HG02678 (cell line): ENCODE measurements at regions not wholly inside any gene's neighbourhood (a gene's known extent, or its start where the extent isn't known, plus 50 kb on each side); places are given as distances from the start of the nearest gene placed in this dataset.

Source experiments
- ATAC-seq: cut with Tn5 transposase; IDR thresholded peaks from one replicate; pipeline ENCODE4 v1.9.1; 2021; ENCODE audit warnings: mild to moderate bottlenecking, moderate library complexity; ENCODE audit not compliant: unreplicated experiment

GRCh38 chr1:219676012-219676765 lies 63.3 kb upstream of the ZC3H11B start:
- ATAC-seq = no peak

DNA sequence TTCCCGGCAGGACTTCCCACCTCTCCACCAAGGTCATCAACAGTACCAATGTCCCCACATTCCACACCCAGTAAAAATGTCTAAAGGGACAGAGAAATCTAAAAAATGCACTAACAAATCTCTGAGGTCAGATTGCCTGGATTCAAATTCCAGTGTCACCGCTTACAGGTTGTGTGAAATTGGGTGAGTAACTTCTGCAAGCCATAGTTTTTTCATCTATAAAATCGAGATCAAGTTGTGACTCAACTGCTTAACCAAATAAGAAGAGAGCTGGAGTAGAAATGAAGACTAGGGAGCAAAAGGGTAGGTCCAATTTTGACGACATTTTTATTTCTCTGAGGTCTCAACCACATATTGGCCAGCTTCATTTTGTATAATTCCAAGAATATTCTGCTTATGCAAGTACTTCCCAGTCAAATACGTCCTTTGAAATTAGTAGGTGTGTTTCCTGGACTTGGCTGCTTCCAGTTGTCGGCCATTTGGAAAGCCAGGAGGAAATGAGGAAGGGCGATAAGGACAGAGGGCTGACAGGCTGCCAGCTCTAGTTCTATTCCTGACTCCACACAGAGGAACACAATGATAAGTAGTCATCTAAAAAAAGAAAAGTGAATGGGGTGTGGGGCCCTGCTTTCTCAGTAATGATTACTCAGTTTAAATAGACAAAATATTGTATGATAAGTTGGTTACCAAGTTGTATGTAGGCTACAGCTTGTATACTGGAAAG lies 57.7 kb upstream of the ZC3H11B start:
- ATAC-seq = no peak

- ATAC-seq = no peak
Measured at GRCh38 chr1:219669556-219669955, 56.7 kb upstream of the ZC3H11B start.

- no peak for ATAC-seq
Measured at GRCh38 chr1:219669042-219669441, 56.1 kb upstream of the ZC3H11B start.

DNA sequence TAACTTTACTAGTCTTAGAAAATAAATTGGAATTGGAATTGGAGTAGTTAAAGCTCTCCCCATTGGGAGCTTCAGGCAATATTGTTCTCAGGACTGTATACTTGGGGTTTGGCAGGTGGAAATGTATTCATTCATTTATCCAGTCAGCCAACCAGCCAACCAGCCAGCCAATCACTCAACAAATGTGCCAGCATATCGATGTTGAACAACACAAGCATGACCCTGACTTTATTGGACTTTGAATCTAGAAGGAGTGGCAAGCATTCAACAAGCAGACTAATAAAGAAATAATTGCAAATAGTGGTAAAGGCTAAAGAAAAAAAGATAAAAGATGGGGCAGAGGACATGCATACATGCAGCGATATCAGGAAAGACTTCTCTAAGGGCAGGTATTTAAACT lies 55.5 kb upstream of the ZC3H11B start:
- no peak for ATAC-seq

DNA sequence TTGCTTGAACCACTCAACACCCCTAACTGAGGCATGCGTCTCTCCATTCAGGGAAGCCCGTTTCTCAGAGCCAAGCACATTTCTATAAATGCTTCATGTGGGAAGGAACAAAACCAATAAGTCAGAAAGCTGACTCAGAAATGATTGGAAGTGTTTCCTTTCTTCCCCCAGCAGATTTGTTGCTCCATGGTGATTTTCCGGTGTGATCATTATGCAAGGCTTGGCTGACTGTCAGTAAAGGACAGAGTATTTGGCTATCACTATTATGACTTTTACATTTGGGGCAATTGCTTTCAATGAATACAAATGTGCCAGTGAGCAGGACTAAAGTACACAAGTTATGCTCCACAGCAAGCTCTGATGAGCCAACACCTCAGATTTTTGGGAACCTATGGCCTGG lies 53.3 kb upstream of the ZC3H11B start:
- ATAC-seq = no peak

GRCh38 chr1:219665089-219665488 lies 52.2 kb upstream of the ZC3H11B start:
- no peak for ATAC-seq

- no peak for ATAC-seq
Measured at GRCh38 chr1:219664310-219665029, 51.6 kb upstream of the ZC3H11B start.
